HEK293 (cell line): ENCODE measurements at regions not wholly inside any gene's neighbourhood (a gene's known extent, or its start where the extent isn't known, plus 50 kb on each side); places are given as distances from the start of the nearest gene placed in this dataset.
A peak's percentile ranks its signal among the peaks of the same experiment; 100 is the strongest.

Experiments
- CTCF ChIA-PET: fragments of 350-600 bp; formaldehyde crosslinking; extraction: SDS; loops from one replicate; lab custom pipeline; 2021; ENCODE audit warnings: antibody characterized with exemption; lab: Yijun Ruan, JAX
- POLR2A ChIA-PET: fragments of 300-600 bp; formaldehyde crosslinking; extraction: SDS; loops from one replicate; lab custom pipeline; 2020; ENCODE audit warnings: antibody characterized with exemption, inconsistent platforms; lab: Yijun Ruan, JAX
- H3K27ac ChIP-seq: fragments of 200-500 bp; sonication (Bioruptor generic); 2 replicates; pipeline ENCODE4 v1.5.1; 2014; ENCODE audit warnings: low read depth, low read length, control low read depth, inconsistent platforms; ENCODE audit errors: extremely low read depth
- H3K36me3 ChIP-seq, 2 experiments: fragments of 200-500 bp in 1 of 2; sonication (Bioruptor generic) in 1 of 2; 1 replicate in 1 of 2; 2 replicates in 1 of 2; pipeline ENCODE4 v1.5.1; 2014 to 2017; ENCODE audit warnings: inconsistent platforms in 2 of 2, low read length in 2 of 2; ENCODE audit not compliant: control insufficient read depth in 2 of 2, insufficient read depth in 1 of 2
- H3K4me1 ChIP-seq: fragments of 200-500 bp; sonication (Bioruptor generic); 2 replicates; pipeline ENCODE4 v1.5.1; 2014; ENCODE audit warnings: mild to moderate bottlenecking, low read length, inconsistent platforms; ENCODE audit not compliant: control insufficient read depth, insufficient read depth
- H3K4me3 ChIP-seq: 2 replicates; pipeline ENCODE4 v1.5.1; 2011; ENCODE audit warnings: low read depth, mild to moderate bottlenecking, control low read depth, low read length, moderate library complexity
- H3K9me3 ChIP-seq: fragments of 200-500 bp; sonication (Bioruptor generic); 2 replicates; pipeline ENCODE4 v1.5.1; 2014; ENCODE audit warnings: low read depth, low read length, inconsistent platforms; ENCODE audit not compliant: control insufficient read depth, insufficient read depth
- MYNN ChIP-seq: fragments of 450-650 bp; formaldehyde crosslinking; IDR thresholded peaks from 2 replicates; pipeline ENCODE4 v1.5.1; 2016; ENCODE audit warnings: missing biosample characterization, missing genetic modification characterization, borderline replicate concordance
- SETDB1 ChIP-seq: IDR thresholded peaks from one replicate; pipeline ENCODE4 v1.6.1; 2017; ENCODE audit warnings: mild to moderate bottlenecking, low read length, moderate library complexity, mixed read lengths; ENCODE audit not compliant: insufficient read length
- WT1 ChIP-seq: fragments of 450-650 bp; formaldehyde crosslinking; IDR thresholded peaks from 2 replicates; pipeline ENCODE4 v1.5.1; 2016; ENCODE audit warnings: missing biosample characterization, missing genetic modification characterization
- ZFHX2 ChIP-seq: fragments of 450-650 bp; formaldehyde crosslinking; conservative IDR thresholded peaks from 2 replicates; pipeline ENCODE4 v1.5.1; 2016; ENCODE audit warnings: missing biosample characterization, missing genetic modification characterization
- ZFP3 ChIP-seq: fragments of 450-650 bp; formaldehyde crosslinking; IDR thresholded peaks from 2 replicates; pipeline ENCODE4 v1.5.1; 2016; ENCODE audit warnings: low read depth, missing biosample characterization, missing genetic modification characterization
- ZNF140 ChIP-seq: fragments of 450-650 bp; formaldehyde crosslinking; IDR thresholded peaks from 2 replicates; pipeline ENCODE4 v1.5.1; 2016; ENCODE audit warnings: missing biosample characterization, missing genetic modification characterization
- ZNF2 ChIP-seq: fragments of 450-650 bp; formaldehyde crosslinking; IDR thresholded peaks from 2 replicates; pipeline ENCODE4 v1.5.1; 2016; ENCODE audit warnings: missing biosample characterization, missing genetic modification characterization
- ZNF214 ChIP-seq: fragments of 450-650 bp; formaldehyde crosslinking; IDR thresholded peaks from 2 replicates; pipeline ENCODE4 v1.5.1; 2017; ENCODE audit warnings: missing biosample characterization, mild to moderate bottlenecking, missing genetic modification characterization, borderline replicate concordance
- ZNF23 ChIP-seq: fragments of 450-650 bp; formaldehyde crosslinking; IDR thresholded peaks from 2 replicates; pipeline ENCODE4 v1.5.1; 2016; ENCODE audit warnings: missing biosample characterization, missing genetic modification characterization, borderline replicate concordance
- ZNF341 ChIP-seq: fragments of 450-650 bp; formaldehyde crosslinking; IDR thresholded peaks from 2 replicates; pipeline ENCODE4; 2016; ENCODE audit warnings: low read depth, missing biosample characterization, missing genetic modification characterization
- ZNF404 ChIP-seq: fragments of 450-650 bp; formaldehyde crosslinking; IDR thresholded peaks from 2 replicates; pipeline ENCODE4 v1.5.1; 2017; ENCODE audit warnings: missing biosample characterization, missing genetic modification characterization
- ZNF549 ChIP-seq: fragments of 450-650 bp; IDR thresholded peaks from 2 replicates; pipeline ENCODE4 v1.5.1; 2018; ENCODE audit warnings: missing biosample characterization, missing genetic modification characterization, mild to moderate bottlenecking, inconsistent platforms, moderate library complexity
- ZNF555 ChIP-seq: fragments of 450-650 bp; formaldehyde crosslinking; conservative IDR thresholded peaks from 2 replicates; pipeline ENCODE4 v1.5.1; 2017; ENCODE audit warnings: missing biosample characterization, mild to moderate bottlenecking, missing genetic modification characterization, inconsistent platforms
- ZNF558 ChIP-seq: fragments of 450-650 bp; formaldehyde crosslinking; IDR thresholded peaks from 2 replicates; pipeline ENCODE4 v1.5.1; 2016; ENCODE audit warnings: missing biosample characterization, missing genetic modification characterization
- ZNF707 ChIP-seq: fragments of 450-650 bp; formaldehyde crosslinking; IDR thresholded peaks from 2 replicates; pipeline ENCODE4 v1.5.1; 2016; ENCODE audit warnings: missing biosample characterization, missing genetic modification characterization
- ZNF76 ChIP-seq: fragments of 450-650 bp; formaldehyde crosslinking; IDR thresholded peaks from 2 replicates; pipeline ENCODE4; 2016; ENCODE audit warnings: low read depth, missing biosample characterization, missing genetic modification characterization, borderline replicate concordance
- ZNF791 ChIP-seq: fragments of 450-650 bp; formaldehyde crosslinking; IDR thresholded peaks from 2 replicates; pipeline ENCODE4 v1.5.1; 2016; ENCODE audit warnings: missing biosample characterization, missing genetic modification characterization
- ZNF792 ChIP-seq: fragments of 450-650 bp; formaldehyde crosslinking; IDR thresholded peaks from 2 replicates; pipeline ENCODE4 v1.5.1; 2016; ENCODE audit warnings: missing biosample characterization, missing genetic modification characterization
- ZSCAN16 ChIP-seq: fragments of 450-650 bp; formaldehyde crosslinking; IDR thresholded peaks from 2 replicates; pipeline ENCODE4 v1.5.1; 2016; ENCODE audit warnings: missing biosample characterization, missing genetic modification characterization
- TF ChIP-seq, protein P1 (sequence below): fragments of 450-650 bp; formaldehyde crosslinking; IDR thresholded peaks from 2 replicates; pipeline ENCODE4 v1.5.1; 2016; ENCODE audit warnings: missing biosample characterization, missing genetic modification characterization
- TF ChIP-seq, protein P2 (sequence below): fragments of 450-650 bp; formaldehyde crosslinking; conservative IDR thresholded peaks from 2 replicates; pipeline ENCODE4 v1.5.1; 2016; ENCODE audit warnings: low read depth, missing biosample characterization, missing genetic modification characterization
- TF ChIP-seq, protein P3 (sequence below): fragments of 450-650 bp; formaldehyde crosslinking; IDR thresholded peaks from 2 replicates; pipeline ENCODE4 v1.5.1; 2016; ENCODE audit warnings: missing biosample characterization, missing genetic modification characterization

DNA sequence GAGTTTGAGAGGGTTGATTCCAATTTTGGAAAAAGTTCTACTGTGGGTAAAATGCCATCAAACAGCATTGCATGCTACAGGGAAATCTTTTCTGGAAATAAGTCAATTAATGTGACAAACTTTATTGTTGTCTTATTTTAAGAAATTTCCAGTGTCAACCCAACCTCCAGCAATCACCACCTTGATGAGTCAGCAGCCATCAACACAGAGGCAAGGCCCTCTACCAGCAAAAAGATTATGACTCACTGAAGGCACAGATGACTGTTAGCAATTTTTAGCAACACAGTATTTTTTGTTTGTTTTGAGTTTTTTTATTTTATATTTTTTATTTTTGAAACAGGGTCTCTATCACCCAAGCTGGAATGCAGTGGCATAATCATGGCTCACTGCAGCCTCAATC, 165.4 kb upstream of the C1QTNF7 start (continued):
- TF ChIP-seq, protein P1, sequence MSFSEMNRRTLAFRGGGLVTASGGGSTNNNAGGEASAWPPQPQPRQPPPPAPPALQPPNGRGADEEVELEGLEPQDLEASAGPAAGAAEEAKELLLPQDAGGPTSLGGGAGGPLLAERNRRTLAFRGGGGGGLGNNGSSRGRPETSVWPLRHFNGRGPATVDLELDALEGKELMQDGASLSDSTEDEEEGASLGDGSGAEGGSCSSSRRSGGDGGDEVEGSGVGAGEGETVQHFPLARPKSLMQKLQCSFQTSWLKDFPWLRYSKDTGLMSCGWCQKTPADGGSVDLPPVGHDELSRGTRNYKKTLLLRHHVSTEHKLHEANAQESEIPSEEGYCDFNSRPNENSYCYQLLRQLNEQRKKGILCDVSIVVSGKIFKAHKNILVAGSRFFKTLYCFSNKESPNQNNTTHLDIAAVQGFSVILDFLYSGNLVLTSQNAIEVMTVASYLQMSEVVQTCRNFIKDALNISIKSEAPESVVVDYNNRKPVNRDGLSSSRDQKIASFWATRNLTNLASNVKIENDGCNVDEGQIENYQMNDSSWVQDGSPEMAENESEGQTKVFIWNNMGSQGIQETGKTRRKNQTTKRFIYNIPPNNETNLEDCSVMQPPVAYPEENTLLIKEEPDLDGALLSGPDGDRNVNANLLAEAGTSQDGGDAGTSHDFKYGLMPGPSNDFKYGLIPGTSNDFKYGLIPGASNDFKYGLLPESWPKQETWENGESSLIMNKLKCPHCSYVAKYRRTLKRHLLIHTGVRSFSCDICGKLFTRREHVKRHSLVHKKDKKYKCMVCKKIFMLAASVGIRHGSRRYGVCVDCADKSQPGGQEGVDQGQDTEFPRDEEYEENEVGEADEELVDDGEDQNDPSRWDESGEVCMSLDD (tag by site-specific recombination) = no peak
- no peak for TF ChIP-seq MYNN
- no peak for TF ChIP-seq ZSCAN16
- TF ChIP-seq, all 188 proteins: peak for 0

DNA sequence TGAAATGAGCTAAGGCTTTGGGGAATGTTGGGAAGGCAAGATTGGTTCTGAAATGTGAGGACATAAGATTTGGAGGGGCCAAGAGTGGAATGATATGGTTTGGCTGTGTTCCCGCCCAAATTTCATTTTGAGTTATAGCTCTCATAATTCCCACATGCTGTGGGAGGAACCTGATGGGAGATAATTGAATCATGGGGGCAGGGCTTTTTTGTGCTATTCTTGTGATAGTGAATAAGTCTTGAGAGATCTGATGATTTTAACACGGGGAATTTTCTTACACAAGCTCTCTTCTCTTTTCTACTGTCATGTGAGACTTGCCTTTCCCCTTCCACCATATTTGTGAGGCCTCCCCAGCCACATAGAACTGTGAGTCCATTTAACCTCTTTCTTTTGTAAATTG, 157.6 kb upstream of the C1QTNF7 start:
- Histone ChIP-seq H3K36me3 (no peaks in the 10 kb centered on the region), H3K9me3 (no peaks in the 10 kb centered on the region), H3K4me3 (no peak overlapping the region), H3K4me1 (no peaks in the 10 kb centered on the region), H3K27ac (no peak overlapping the region)
- POLR2A ChIA-PET = no interaction called here
- CTCF ChIA-PET = interaction anchor here (0.6 kb wide), 1 partner anchor 716 kb away, joined by 3 read pairs; no protein-coding TSS in a partner anchor
- no peak for TF ChIP-seq ZNF549 (tag by site-specific recombination)
- TF ChIP-seq ZNF404 (tag by site-specific recombination) = no peak
- no peak for TF ChIP-seq SETDB1
- no peak for TF ChIP-seq ZNF791 (tag by site-specific recombination)
- TF ChIP-seq ZNF76 (tag by site-specific recombination) = no peak
- TF ChIP-seq ZNF214 (tag by site-specific recombination) = no peak
- TF ChIP-seq ZNF140 = no peak
- no peak for TF ChIP-seq ZNF707 (tag by site-specific recombination)
- TF ChIP-seq ZFHX2 (tag by site-specific recombination) = no peak
- no peak for TF ChIP-seq ZNF341
- no peak for TF ChIP-seq ZNF555 (tag by site-specific recombination)
- TF ChIP-seq ZNF792 (tag by site-specific recombination) = no peak
- TF ChIP-seq ZNF2 = no peak
- no peak for TF ChIP-seq WT1 (tag by site-specific recombination)
- TF ChIP-seq, all 188 proteins: peak for 0

DNA sequence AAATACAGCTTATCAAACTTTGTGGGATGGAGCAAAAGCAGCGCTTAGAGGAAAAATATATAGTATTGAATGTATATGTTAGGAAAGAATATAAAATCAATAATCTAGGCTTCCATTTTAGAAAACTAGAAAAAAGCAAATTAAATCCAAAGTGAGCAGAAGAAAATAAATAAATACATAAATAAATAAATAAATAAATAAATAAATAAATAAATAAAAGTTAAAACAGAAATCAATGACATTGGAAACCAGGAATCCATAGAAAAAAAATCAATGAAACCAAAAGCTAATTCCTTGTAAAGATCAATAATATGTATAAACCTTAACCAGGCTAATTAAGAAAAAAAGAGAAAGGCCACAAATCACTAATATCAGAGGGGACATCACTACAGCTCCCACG, 141.8 kb upstream of the C1QTNF7 start:
- Histone ChIP-seq H3K27ac (no peak overlapping the region), H3K9me3 (no peaks in the 10 kb centered on the region), H3K4me3 (no peak overlapping the region), H3K36me3 (no peaks in the 10 kb centered on the region), H3K4me1 (no peaks in the 10 kb centered on the region)
- ChIA-PET POLR2A (no interaction called here), CTCF (no interaction called here)
- TF ChIP-seq ZFP3 (tag by site-specific recombination) = 0 out of 2 replicates have a peak, but pooled peaks have one; percentile 16
- no peak for TF ChIP-seq ZNF23 (tag by site-specific recombination)
- TF ChIP-seq, protein P2, sequence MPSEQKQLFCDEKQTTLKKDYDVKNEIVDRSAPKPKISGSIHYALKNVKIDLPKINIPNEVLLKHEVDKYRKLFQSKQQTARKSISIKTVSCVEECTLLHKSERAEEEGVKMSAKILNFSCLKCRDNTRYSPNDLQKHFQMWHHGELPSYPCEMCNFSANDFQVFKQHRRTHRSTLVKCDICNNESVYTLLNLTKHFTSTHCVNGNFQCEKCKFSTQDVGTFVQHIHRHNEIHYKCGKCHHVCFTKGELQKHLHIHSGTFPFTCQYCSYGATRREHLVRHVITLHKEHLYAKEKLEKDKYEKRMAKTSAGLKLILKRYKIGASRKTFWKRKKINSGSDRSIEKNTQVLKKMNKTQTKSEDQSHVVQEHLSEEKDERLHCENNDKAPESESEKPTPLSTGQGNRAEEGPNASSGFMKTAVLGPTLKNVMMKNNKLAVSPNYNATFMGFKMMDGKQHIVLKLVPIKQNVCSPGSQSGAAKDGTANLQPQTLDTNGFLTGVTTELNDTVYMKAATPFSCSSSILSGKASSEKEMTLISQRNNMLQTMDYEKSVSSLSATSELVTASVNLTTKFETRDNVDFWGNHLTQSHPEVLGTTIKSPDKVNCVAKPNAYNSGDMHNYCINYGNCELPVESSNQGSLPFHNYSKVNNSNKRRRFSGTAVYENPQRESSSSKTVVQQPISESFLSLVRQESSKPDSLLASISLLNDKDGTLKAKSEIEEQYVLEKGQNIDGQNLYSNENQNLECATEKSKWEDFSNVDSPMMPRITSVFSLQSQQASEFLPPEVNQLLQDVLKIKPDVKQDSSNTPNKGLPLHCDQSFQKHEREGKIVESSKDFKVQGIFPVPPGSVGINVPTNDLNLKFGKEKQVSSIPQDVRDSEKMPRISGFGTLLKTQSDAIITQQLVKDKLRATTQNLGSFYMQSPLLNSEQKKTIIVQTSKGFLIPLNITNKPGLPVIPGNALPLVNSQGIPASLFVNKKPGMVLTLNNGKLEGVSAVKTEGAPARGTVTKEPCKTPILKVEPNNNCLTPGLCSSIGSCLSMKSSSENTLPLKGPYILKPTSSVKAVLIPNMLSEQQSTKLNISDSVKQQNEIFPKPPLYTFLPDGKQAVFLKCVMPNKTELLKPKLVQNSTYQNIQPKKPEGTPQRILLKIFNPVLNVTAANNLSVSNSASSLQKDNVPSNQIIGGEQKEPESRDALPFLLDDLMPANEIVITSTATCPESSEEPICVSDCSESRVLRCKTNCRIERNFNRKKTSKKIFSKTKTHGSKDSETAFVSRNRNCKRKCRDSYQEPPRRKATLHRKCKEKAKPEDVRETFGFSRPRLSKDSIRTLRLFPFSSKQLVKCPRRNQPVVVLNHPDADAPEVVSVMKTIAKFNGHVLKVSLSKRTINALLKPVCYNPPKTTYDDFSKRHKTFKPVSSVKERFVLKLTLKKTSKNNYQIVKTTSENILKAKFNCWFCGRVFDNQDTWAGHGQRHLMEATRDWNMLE (tag by site-specific recombination) = peak; percentile 87
- TF ChIP-seq, protein P3, sequence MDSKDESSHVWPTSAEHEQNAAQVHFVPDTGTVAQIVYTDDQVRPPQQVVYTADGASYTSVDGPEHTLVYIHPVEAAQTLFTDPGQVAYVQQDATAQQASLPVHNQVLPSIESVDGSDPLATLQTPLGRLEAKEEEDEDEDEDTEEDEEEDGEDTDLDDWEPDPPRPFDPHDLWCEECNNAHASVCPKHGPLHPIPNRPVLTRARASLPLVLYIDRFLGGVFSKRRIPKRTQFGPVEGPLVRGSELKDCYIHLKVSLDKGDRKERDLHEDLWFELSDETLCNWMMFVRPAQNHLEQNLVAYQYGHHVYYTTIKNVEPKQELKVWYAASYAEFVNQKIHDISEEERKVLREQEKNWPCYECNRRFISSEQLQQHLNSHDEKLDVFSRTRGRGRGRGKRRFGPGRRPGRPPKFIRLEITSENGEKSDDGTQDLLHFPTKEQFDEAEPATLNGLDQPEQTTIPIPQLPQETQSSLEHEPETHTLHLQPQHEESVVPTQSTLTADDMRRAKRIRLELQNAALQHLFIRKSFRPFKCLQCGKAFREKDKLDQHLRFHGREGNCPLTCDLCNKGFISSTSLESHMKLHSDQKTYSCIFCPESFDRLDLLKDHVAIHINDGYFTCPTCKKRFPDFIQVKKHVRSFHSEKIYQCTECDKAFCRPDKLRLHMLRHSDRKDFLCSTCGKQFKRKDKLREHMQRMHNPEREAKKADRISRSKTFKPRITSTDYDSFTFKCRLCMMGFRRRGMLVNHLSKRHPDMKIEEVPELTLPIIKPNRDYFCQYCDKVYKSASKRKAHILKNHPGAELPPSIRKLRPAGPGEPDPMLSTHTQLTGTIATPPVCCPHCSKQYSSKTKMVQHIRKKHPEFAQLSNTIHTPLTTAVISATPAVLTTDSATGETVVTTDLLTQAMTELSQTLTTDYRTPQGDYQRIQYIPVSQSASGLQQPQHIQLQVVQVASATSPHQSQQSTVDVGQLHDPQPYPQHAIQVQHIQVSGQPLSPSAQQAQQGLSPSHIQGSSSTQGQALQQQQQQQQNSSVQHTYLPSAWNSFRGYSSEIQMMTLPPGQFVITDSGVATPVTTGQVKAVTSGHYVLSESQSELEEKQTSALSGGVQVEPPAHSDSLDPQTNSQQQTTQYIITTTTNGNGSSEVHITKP (tag by site-specific recombination) = no peak
- TF ChIP-seq ZNF558 (tag by site-specific recombination) = 0 out of 2 replicates have a peak, but pooled peaks have one; percentile 35
